Lower leg skin (tissue), 3 donors: ENCODE measurements at regions not wholly inside any gene's neighbourhood (a gene's known extent, or its start where the extent isn't known, plus 50 kb on each side); places are given as distances from the start of the nearest gene placed in this dataset.

Experiments used
- POLR2A ChIP-seq, 2 donors: fragments of 450-650 bp; IDR thresholded peaks; one replicate each; pipeline ENCODE4 v1.6.1; 2016 to 2017; ENCODE audit warnings: antibody characterized with exemption in 2 of 2, mild to moderate bottlenecking in 1 of 2, moderate library complexity in 1 of 2
- TF ChIP-seq, protein P1 (sequence below), 3 donors: fragments of 450-650 bp; IDR thresholded peaks; one replicate each; pipeline ENCODE4 v1.5.1; 2016; ENCODE audit warnings: antibody characterized with exemption in 3 of 3, mild to moderate bottlenecking in 3 of 3, moderate library complexity in 2 of 3

DNA sequence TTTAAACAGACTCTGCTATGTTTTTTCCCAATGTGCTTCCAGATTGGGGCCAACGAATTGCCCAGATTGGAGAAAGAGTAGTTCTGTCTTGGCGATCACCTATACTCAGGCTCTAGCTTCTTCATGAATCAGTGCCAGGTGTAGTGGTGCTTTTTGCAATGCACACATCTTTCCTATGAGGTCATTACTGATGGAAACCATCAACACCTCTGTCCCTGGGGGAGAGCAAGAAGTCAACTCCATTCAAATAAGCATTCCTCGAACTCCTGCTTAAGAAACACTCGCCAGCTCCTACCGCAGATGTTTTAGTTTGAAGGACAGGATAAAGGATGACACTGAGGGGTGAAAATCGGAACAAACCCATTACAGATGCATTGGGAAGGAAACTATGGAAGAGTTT is 156.5 kb upstream of the DKK2 start:
- TF ChIP-seq, protein P1, sequence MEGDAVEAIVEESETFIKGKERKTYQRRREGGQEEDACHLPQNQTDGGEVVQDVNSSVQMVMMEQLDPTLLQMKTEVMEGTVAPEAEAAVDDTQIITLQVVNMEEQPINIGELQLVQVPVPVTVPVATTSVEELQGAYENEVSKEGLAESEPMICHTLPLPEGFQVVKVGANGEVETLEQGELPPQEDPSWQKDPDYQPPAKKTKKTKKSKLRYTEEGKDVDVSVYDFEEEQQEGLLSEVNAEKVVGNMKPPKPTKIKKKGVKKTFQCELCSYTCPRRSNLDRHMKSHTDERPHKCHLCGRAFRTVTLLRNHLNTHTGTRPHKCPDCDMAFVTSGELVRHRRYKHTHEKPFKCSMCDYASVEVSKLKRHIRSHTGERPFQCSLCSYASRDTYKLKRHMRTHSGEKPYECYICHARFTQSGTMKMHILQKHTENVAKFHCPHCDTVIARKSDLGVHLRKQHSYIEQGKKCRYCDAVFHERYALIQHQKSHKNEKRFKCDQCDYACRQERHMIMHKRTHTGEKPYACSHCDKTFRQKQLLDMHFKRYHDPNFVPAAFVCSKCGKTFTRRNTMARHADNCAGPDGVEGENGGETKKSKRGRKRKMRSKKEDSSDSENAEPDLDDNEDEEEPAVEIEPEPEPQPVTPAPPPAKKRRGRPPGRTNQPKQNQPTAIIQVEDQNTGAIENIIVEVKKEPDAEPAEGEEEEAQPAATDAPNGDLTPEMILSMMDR (IDR thresholded peaks at IDR 0.05), result no peak
- no peak for TF ChIP-seq POLR2A (IDR thresholded peaks at IDR 0.05)
